Activated CD8-positive, alpha-beta T cell treated with anti-CD3 and anti-CD28 coated beads for 36 hours (primary cell): ENCODE measurements at regions not wholly inside any gene's neighbourhood (a gene's known extent, or its start where the extent isn't known, plus 50 kb on each side); places are given as distances from the start of the nearest gene placed in this dataset.
"Not testable (repeated sequence)": the region's sequence is repeated elsewhere in the genome, so short reads cannot be mapped to it uniquely, and the experiment has no call there.

Experiments used
- ATAC-seq: fragments of 200-7000 bp; cut with Tn5 transposase; one replicate; pipeline ENCODE4 v1.10.0; 2021; ENCODE audit warnings: mild to moderate bottlenecking, moderate library complexity
- CTCF ChIA-PET: fragments of 350-600 bp; sonication (Branson Sonifier 250); formaldehyde crosslinking; loops from one replicate; lab custom pipeline; 2021; ENCODE audit warnings: antibody characterized with exemption; lab: Charles Lee
- POLR2A ChIA-PET: fragments of 350-600 bp; sonication (Branson Sonifier 250); formaldehyde crosslinking; loops from one replicate; lab custom pipeline; 2021; ENCODE audit warnings: antibody characterized with exemption; lab: Charles Lee
- DNase-seq: peaks from one replicate; pipeline ENCODE4 v3.0.0-alpha.2; 2020
- H3K27ac Mint-ChIP-seq: one replicate; pipeline ENCODE4 v1.8.0; 2021; ENCODE audit warnings: mild to moderate bottlenecking, mixed read lengths
- H3K27me3 Mint-ChIP-seq: one replicate; pipeline ENCODE4 v1.8.0; 2021; ENCODE audit warnings: mixed read lengths
- H3K36me3 Mint-ChIP-seq: one replicate; pipeline ENCODE4 v1.8.0; 2021; ENCODE audit warnings: low read depth, mixed read lengths
- H3K4me1 Mint-ChIP-seq: one replicate; pipeline ENCODE4 v1.8.0; 2021; ENCODE audit warnings: low read depth, mixed read lengths
- H3K4me3 Mint-ChIP-seq: one replicate; pipeline ENCODE4 v1.8.0; 2021; ENCODE audit warnings: mild to moderate bottlenecking, moderate library complexity, mixed read lengths
- H3K9me3 Mint-ChIP-seq: one replicate; pipeline ENCODE4 v1.8.0; 2021; ENCODE audit warnings: mixed read lengths
- CTCF ChIP-seq: fragments of 200-600 bp; IDR thresholded peaks from one replicate; pipeline ENCODE4 v1.8.0; 2022; ENCODE audit warnings: antibody characterized with exemption, mild to moderate bottlenecking
- intact Hi-C: fragments of 100-400 bp; cut with micrococcal nuclease; formaldehyde crosslinking; loops from one replicate; pipeline ENCODE4 v1.10.0; 2022

DNA sequence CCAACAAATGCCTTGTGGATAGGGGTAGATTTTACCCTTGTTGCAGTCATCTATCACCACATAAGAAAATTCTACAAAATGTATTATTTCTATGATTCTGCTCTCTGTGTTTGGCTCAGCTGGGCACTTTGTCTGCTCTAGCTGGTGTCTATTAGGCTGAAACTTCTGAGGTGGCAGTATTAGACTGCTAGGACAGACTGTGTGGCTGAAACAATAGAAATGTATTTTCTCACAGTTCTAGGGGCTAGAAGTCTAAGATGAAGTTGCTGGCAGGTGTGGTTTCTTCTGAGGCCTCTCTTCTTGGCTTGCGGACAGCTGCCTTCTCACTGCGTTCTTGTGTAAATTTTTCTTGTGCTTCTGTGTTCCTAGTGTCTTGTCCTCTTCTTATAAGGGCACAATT, 1139.6 kb upstream of the LRRTM3 start:
- TF ChIP-seq CTCF: no peak
- H3K4me3 Mint-ChIP-seq: no peak overlapping the region
- intact Hi-C loops: no loop called here
- ChIA-PET POLR2A (no interaction called here), CTCF (no interaction called here)
- no peaks in the 10 kb centered on the region for H3K36me3 Mint-ChIP-seq
- H3K27ac Mint-ChIP-seq: no peak overlapping the region
- no peaks in the 10 kb centered on the region for H3K4me1 Mint-ChIP-seq
- H3K9me3 Mint-ChIP-seq: peaks cover 5% of the 10 kb centered on the region
- H3K27me3 Mint-ChIP-seq: no peaks in the 10 kb centered on the region
- ATAC-seq (no peak), DNase-seq (no peak)

GRCh38 chr10:65787571-65787970, 1138.3 kb upstream of the LRRTM3 start:
- intact Hi-C loops: no loop called here
- DNase-seq (no peak), ATAC-seq (no peak)
- peaks cover 5% of the 10 kb centered on the region for H3K9me3 Mint-ChIP-seq
- H3K4me3 Mint-ChIP-seq: no peak overlapping the region
- no peaks in the 10 kb centered on the region for H3K27me3 Mint-ChIP-seq
- no peaks in the 10 kb centered on the region for H3K4me1 Mint-ChIP-seq
- H3K27ac Mint-ChIP-seq: no peak overlapping the region
- no peaks in the 10 kb centered on the region for H3K36me3 Mint-ChIP-seq
- no peak for TF ChIP-seq CTCF
- CTCF ChIA-PET: no interaction called here
- POLR2A ChIA-PET: no interaction called here

DNA sequence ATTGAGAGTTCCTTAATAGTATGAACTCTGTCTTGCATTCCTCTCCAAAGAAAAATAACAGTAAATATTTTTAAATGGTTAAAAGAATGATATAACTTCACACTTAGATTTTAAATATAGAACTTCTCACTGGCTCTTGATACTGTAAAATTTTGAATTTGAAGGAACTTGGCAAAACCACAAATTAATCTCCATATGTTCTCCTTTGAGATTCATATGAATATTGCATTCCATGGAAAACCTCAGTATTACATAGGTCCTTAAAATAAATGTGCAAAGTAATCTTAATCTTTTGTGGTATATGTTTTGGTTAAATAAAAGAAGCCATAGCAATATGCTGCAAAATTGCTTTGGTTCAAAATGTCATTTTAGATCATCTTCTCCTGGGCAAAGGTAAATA, 1137.6 kb upstream of the LRRTM3 start:
- ChIA-PET CTCF (no interaction called here), POLR2A (no interaction called here)
- Mint-ChIP-seq H3K36me3 (no peaks in the 10 kb centered on the region), H3K27ac (no peak overlapping the region), H3K4me3 (no peak overlapping the region), H3K4me1 (no peaks in the 10 kb centered on the region), H3K9me3 (peaks cover 4% of the 10 kb centered on the region), H3K27me3 (no peaks in the 10 kb centered on the region)
- no peak for DNase-seq
- TF ChIP-seq CTCF: no peak
- ATAC-seq: no peak
- intact Hi-C loops: no loop called here

GRCh38 chr10:65791979-65792378, 1133.9 kb upstream of the LRRTM3 start:
- Mint-ChIP-seq H3K9me3 (peaks cover 6% of the 10 kb centered on the region), H3K36me3 (no peaks in the 10 kb centered on the region), H3K27ac (no peak overlapping the region), H3K4me1 (no peaks in the 10 kb centered on the region), H3K27me3 (no peaks in the 10 kb centered on the region), H3K4me3 (no peak overlapping the region)
- TF ChIP-seq CTCF: no peak
- DNase-seq (no peak), ATAC-seq (no peak)
- CTCF ChIA-PET: no interaction called here
- POLR2A ChIA-PET: no interaction called here
- intact Hi-C loops: no loop called here

DNA sequence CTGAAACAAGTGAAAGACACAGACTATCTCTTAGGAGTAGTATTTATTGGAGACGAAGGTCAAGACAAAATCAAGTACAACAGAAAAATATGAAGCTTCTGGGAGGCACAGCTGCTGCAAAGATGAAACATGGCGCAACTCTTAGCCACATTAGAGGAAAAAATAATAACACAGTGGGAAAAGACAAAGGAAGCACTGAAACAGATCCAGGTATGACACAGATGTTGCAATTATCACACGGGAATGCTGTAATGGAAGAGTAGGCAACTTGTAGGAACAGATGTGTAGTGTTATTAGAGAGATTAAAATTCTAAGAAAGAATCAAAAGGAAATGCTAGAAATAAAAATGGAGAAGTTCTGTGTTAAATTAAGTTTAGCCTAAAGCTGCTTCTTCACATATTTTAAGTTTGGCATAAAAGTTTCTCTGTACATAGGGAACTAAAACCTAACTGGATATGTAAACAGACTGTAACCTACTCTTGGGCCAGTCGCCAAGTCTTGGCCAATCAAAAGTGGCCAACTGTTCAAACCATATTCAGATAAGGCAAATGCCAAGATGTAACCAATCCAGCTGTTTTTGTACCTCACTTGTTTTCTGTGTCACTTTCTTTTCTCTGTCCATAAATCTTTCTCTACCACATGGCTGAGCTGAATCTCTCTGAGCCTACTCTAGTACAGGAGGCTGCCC, 1132.0 kb upstream of the LRRTM3 start:
- ChIA-PET POLR2A (no interaction called here), CTCF (no interaction called here)
- Mint-ChIP-seq H3K27me3 (no peaks in the 10 kb centered on the region), H3K27ac (no peak overlapping the region), H3K36me3 (no peaks in the 10 kb centered on the region), H3K4me1 (no peaks in the 10 kb centered on the region), H3K9me3 (peaks cover 8% of the 10 kb centered on the region), H3K4me3 (no peak overlapping the region)
- ATAC-seq: no peak
- no peak for TF ChIP-seq CTCF
- no peak for DNase-seq
- intact Hi-C loops: no loop called here

DNA sequence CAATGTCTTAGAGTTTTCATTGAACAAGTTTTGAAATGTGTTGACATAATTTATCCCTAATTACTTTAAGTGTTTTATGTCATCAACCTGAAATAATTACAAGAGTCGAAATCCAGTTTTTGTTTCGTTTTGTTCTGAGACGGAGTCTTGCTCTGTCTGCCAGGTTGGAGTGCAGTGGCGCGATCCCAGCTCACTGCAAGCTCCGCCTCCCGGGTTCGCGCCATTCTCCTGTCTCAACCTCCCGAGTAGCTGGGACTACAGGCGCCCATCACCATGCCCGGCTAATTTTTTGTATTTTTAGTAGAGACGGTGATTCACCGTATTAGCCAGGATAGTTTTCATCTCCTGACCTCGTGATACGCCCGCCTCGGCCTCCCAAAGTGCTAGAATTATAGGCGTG, 1131.0 kb upstream of the LRRTM3 start:
- H3K27me3 Mint-ChIP-seq, H3K9me3 Mint-ChIP-seq, H3K4me1 Mint-ChIP-seq, H3K27ac Mint-ChIP-seq, CTCF ChIA-PET, ATAC-seq, DNase-seq, intact Hi-C loops, POLR2A ChIA-PET, H3K36me3 Mint-ChIP-seq, H3K4me3 Mint-ChIP-seq: not testable (repeated sequence)
